Gastroesophageal sphincter (tissue), 4 donors: ENCODE measurements at regions not wholly inside any gene's neighbourhood (a gene's known extent, or its start where the extent isn't known, plus 50 kb on each side); places are given as distances from the start of the nearest gene placed in this dataset.

Source experiments
- ATAC-seq: fragments of 150-250 bp; one replicate; pipeline ENCODE4 v1.9.1; 2016; ENCODE audit warnings: mild to moderate bottlenecking, moderate library complexity
- H3K27ac ChIP-seq, 4 donors: fragments of 200-600 bp; sonication (generic) in 3 of 4; 1 replicate in 3 of 4; 2 replicates in 1 of 4; pipeline ENCODE4 v1.5.1; 2016 to 2019
- H3K27me3 ChIP-seq: fragments of 200-600 bp; sonication (generic); one replicate; pipeline ENCODE4 v1.5.1; 2019
- H3K36me3 ChIP-seq, 2 donors: fragments of 200-600 bp; sonication (generic); one replicate each; pipeline ENCODE4 v1.5.1; 2019; ENCODE audit warnings: control low read depth in 1 of 2
- H3K4me1 ChIP-seq, 3 donors: fragments of 200-600 bp; sonication (generic); 1 replicate in 2 of 3; 2 replicates in 1 of 3; pipeline ENCODE4 v1.5.1; 2016 to 2019; ENCODE audit warnings: control low read depth in 2 of 3
- H3K4me3 ChIP-seq, 2 donors: fragments of 200-600 bp; sonication (generic); one replicate each; pipeline ENCODE4 v1.5.1; 2019; ENCODE audit warnings: mild to moderate bottlenecking in 1 of 2, moderate library complexity in 1 of 2
- H3K9me3 ChIP-seq, 3 donors: fragments of 200-600 bp; sonication (generic); one replicate each; pipeline ENCODE4 v1.5.1; 2017 to 2019; ENCODE audit warnings: control low read depth in 2 of 3
- EP300 ChIP-seq: sonication (generic); formaldehyde crosslinking; IDR thresholded peaks from one replicate; pipeline ENCODE4 v1.6.1; 2017; ENCODE audit warnings: antibody characterized with exemption, mild to moderate bottlenecking
- POLR2A ChIP-seq, 2 donors: fragments of 450-650 bp; IDR thresholded peaks; one replicate each; pipeline ENCODE4 v1.6.1; 2017; ENCODE audit warnings: antibody characterized with exemption in 2 of 2, mild to moderate bottlenecking in 2 of 2, moderate library complexity in 1 of 2
- POLR2AphosphoS5 ChIP-seq: sonication (generic); formaldehyde crosslinking; IDR thresholded peaks from one replicate; pipeline ENCODE4 v1.6.1; 2017; ENCODE audit warnings: antibody characterized with exemption
- WGBS, 2 donors: methylation state at CpG; one replicate each; pipeline ENCODE4 v1.1.5; 2018; ENCODE audit warnings: low coverage in 1 of 2; 5-methylcytosine and 5-hydroxymethylcytosine counted together
- TF ChIP-seq, protein P1 (sequence below), 4 experiments: fragments of 200-600 bp in 2 of 4; fragments of 450-650 bp in 2 of 4; sonication (generic) in 1 of 4; IDR thresholded peaks; one replicate each; pipeline ENCODE4 v1.5.1; 2017 to 2019; ENCODE audit warnings: antibody characterized with exemption in 4 of 4, mild to moderate bottlenecking in 2 of 4, moderate library complexity in 2 of 4

DNA sequence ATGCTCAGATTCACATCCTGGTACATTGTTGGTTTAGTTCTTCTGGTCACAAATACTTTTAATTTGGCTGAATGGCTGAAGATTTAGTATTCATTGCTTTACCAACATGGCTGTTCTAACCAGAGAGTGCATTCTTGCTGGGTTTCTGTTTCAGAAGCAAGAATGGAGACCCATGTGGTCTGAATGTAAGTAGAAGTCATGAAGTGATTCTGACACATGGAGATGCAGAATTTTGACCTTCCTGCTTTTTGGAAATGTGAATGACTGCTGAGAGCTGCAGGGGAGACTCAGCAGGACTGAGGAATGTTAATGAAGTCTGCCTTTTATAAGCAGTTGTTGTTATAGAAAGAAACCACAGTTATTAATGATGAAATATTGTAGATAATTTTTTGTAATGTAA lies 576.1 kb upstream of the MARCKS start:
- no peaks in the 10 kb centered on the region for H3K27me3 ChIP-seq
- H3K4me1 ChIP-seq: peaks cover 0 to 5% (median 0%) of the 10 kb centered on the region in 3 donors
- ATAC-seq: no peak
- no peak for TF ChIP-seq POLR2AphosphoS5
- no peak for TF ChIP-seq POLR2A (IDR thresholded peaks at IDR 0.05)
- no peak for TF ChIP-seq EP300
- TF ChIP-seq, protein P1, sequence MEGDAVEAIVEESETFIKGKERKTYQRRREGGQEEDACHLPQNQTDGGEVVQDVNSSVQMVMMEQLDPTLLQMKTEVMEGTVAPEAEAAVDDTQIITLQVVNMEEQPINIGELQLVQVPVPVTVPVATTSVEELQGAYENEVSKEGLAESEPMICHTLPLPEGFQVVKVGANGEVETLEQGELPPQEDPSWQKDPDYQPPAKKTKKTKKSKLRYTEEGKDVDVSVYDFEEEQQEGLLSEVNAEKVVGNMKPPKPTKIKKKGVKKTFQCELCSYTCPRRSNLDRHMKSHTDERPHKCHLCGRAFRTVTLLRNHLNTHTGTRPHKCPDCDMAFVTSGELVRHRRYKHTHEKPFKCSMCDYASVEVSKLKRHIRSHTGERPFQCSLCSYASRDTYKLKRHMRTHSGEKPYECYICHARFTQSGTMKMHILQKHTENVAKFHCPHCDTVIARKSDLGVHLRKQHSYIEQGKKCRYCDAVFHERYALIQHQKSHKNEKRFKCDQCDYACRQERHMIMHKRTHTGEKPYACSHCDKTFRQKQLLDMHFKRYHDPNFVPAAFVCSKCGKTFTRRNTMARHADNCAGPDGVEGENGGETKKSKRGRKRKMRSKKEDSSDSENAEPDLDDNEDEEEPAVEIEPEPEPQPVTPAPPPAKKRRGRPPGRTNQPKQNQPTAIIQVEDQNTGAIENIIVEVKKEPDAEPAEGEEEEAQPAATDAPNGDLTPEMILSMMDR (IDR thresholded peaks at IDR 0.05): no peak
- no peak overlapping the region for H3K4me3 ChIP-seq
- H3K27ac ChIP-seq: no peak overlapping the region
- H3K36me3 ChIP-seq: no peaks in the 10 kb centered on the region
- H3K9me3 ChIP-seq: no peaks in the 10 kb centered on the region

DNA sequence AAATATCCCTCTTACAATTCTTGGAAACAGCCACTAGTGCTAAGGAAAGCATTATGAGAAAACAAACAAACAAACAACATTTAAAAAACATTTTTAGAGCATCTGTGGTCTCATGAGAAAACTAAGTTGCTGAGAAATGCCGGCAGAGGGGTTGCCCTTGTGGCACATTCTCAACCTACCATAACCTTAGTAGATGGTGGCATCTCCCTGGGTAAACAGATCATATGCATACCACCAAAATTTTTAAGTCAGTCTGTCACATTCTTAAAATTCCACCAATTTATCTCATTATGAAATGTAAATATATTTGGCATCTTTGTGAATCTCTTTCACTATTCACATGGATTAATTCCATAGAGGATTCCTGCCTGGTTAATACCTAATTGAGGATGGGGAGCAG lies 575.7 kb upstream of the MARCKS start:
- no peak for TF ChIP-seq EP300
- TF ChIP-seq POLR2AphosphoS5: no peak
- TF ChIP-seq, protein P1 (IDR thresholded peaks at IDR 0.05): no peak
- TF ChIP-seq POLR2A (IDR thresholded peaks at IDR 0.05): no peak
- H3K4me3 ChIP-seq: no peak overlapping the region
- no peaks in the 10 kb centered on the region for H3K36me3 ChIP-seq
- H3K9me3 ChIP-seq: no peaks in the 10 kb centered on the region
- no peak for ATAC-seq
- H3K27ac ChIP-seq: no peak overlapping the region
- no peaks in the 10 kb centered on the region for H3K27me3 ChIP-seq
- H3K4me1 ChIP-seq: peaks cover 0 to 5% (median 0%) of the 10 kb centered on the region in 3 donors
- WGBS, 2 donors: 67 to 70% methylated on average over 1 of the region's 1 CpG

DNA sequence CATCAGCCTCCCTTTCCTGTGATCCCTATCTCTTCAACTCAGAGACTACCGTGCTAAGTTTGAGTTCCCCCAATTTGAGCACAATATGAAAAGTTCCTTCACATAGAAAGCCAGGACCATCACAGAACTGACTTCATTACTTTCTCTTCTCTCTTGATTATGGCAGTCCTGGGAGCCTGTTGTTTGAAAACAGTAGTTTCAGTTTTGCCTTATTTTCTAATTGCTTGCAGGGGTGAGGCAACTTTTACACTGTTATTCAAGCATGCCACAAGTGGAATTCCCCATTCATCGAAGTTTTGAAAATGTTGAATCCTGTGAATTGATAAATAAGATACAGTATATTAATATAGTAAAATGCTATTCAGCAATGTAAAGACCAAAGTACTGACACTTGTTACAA lies 569.7 kb upstream of the MARCKS start:
- no peak for ATAC-seq
- Histone ChIP-seq H3K27ac (no peak overlapping the region), H3K9me3 (no peaks in the 10 kb centered on the region), H3K27me3 (no peaks in the 10 kb centered on the region), H3K4me1 (peaks cover 0 to 9% (median 0%) of the 10 kb centered on the region in 3 donors), H3K36me3 (no peaks in the 10 kb centered on the region), H3K4me3 (no peak overlapping the region)
- no peak for TF ChIP-seq EP300
- no peak for TF ChIP-seq POLR2AphosphoS5
- TF ChIP-seq, protein P1 (IDR thresholded peaks at IDR 0.05): no peak
- no peak for TF ChIP-seq POLR2A (IDR thresholded peaks at IDR 0.05)
- WGBS, 2 donors: 60 to 89% methylated on average over 1 to 2 of the region's 2 CpGs

DNA sequence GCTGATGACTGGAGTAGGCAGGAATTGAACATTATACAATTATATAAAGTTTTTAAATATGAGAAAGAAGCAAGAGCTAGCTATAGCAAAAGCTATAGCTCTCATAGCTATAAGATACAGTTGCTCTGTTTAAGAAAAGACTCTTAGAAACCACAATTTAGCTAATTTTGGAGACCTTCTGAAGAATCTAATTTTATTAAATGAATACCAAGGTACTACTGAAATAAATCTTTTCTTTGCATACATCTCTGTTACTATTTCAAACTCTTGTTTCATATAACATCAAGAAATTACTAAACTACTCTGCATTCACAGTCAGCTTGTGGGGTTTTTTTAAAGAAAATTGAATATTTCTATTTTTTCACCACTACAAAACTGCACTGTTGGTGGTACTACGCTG lies 568.7 kb upstream of the MARCKS start:
- H3K27me3 ChIP-seq: no peaks in the 10 kb centered on the region
- TF ChIP-seq, protein P1 (IDR thresholded peaks at IDR 0.05): no peak
- no peak for TF ChIP-seq POLR2AphosphoS5
- TF ChIP-seq EP300: no peak
- no peak for TF ChIP-seq POLR2A (IDR thresholded peaks at IDR 0.05)
- 100% methylated on average over 1 of the region's 1 CpG for WGBS, 2 donors
- H3K27ac ChIP-seq: no peak overlapping the region
- H3K36me3 ChIP-seq: no peaks in the 10 kb centered on the region
- H3K9me3 ChIP-seq: no peaks in the 10 kb centered on the region
- ATAC-seq: no peak
- H3K4me1 ChIP-seq: peaks cover 0 to 11% (median 0%) of the 10 kb centered on the region in 3 donors
- no peak overlapping the region for H3K4me3 ChIP-seq

DNA sequence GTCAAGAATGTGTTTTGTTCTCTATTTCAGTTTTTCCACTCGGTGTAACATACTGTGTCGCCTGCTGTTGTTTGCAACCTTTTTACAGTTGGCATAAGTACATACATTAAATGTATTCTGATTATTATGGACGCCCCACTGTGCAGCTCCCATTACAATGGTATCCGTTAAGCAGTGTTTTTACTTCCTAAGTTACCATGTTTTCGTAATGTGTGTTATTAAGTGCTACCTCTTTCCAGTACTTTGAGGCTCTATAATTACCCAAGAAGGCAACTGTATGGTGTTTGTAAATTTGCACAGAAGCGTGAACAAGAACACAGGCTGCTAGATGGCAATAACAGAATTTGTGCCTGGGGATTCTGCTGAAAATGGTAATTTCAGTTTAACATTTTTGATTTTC lies 568.0 kb upstream of the MARCKS start:
- 98 to 99% methylated on average over 5 to 6 of the region's 6 CpGs for WGBS, 2 donors
- H3K36me3 ChIP-seq: no peaks in the 10 kb centered on the region
- ATAC-seq: no peak

More for the DNA sequence above, 568.0 kb upstream of the MARCKS start:
- Histone ChIP-seq H3K4me3 (no peak overlapping the region), H3K27me3 (no peaks in the 10 kb centered on the region), H3K4me1 (peaks cover 0 to 11% (median 0%) of the 10 kb centered on the region in 3 donors), H3K27ac (no peak overlapping the region), H3K9me3 (no peaks in the 10 kb centered on the region)
- TF ChIP-seq POLR2A (IDR thresholded peaks at IDR 0.05) (no peak), POLR2AphosphoS5 (no peak), EP300 (no peak)
- TF ChIP-seq, protein P1 (IDR thresholded peaks at IDR 0.05): no peak
